ENCODE measurements at regions not wholly inside any gene's neighbourhood (a gene's known extent, or its start where the extent isn't known, plus 50 kb on each side); places are given as distances from the start of the nearest gene placed in this dataset.
"Not testable (repeated sequence)": the region's sequence is repeated elsewhere in the genome, so short reads cannot be mapped to it uniquely, and the experiment has no call there.

GRCh38 chr3:164927728-164928127 is 150.6 kb downstream of the SI start:
- no peak for DNase-seq

- no peak for DNase-seq
Observed at GRCh38 chr3:164918905-164919304, 159.4 kb downstream of the SI start.

- no peak for DNase-seq
Observed at GRCh38 chr3:164912916-164913315, 165.4 kb downstream of the SI start.

GRCh38 chr3:164903820-164904451 is 174.4 kb downstream of the SI start:
- no peak for DNase-seq

GRCh38 chr3:164897342-164897741 is 181.0 kb downstream of the SI start:
- DNase-seq: no peak

GRCh38 chr3:164890061-164890460 is 188.2 kb downstream of the SI start:
- DNase-seq: no peak

- DNase-seq: no peak
Observed at GRCh38 chr3:164883171-164883570, 195.1 kb downstream of the SI start.

- no peak for DNase-seq
Observed at GRCh38 chr3:164879201-164879600, 199.1 kb downstream of the SI start.

GRCh38 chr3:164864454-164864853 is 213.8 kb downstream of the SI start:
- DNase-seq: no peak

- DNase-seq: no peak
Observed at GRCh38 chr3:164852866-164853265, 225.4 kb downstream of the SI start.

GRCh38 chr3:164851905-164852304 is 226.4 kb downstream of the SI start:
- no peak for DNase-seq

- DNase-seq: no peak
Observed at GRCh38 chr3:164851204-164851603, 227.1 kb downstream of the SI start.

GRCh38 chr3:164848923-164849322 is 229.4 kb downstream of the SI start:
- no peak for DNase-seq

GRCh38 chr3:164845739-164846138 is 232.6 kb downstream of the SI start:
- no peak for DNase-seq

- no peak for DNase-seq
Observed at GRCh38 chr3:164832216-164832615, 246.1 kb downstream of the SI start.

GRCh38 chr3:164818318-164818717 is 260.0 kb downstream of the SI start:
- DNase-seq: no peak

- DNase-seq: no peak
Observed at GRCh38 chr3:164814106-164814505, 264.2 kb downstream of the SI start.

- DNase-seq: no peak
Observed at GRCh38 chr3:164812042-164812441, 266.3 kb downstream of the SI start.

GRCh38 chr3:164806188-164806587 is 272.1 kb downstream of the SI start:
- DNase-seq: no peak

- DNase-seq: no peak
Observed at GRCh38 chr3:164794099-164794498, 284.2 kb downstream of the SI start.

- DNase-seq: no peak
Observed at GRCh38 chr3:164791263-164791662, 287.0 kb downstream of the SI start.

- DNase-seq: not testable (repeated sequence)
Observed at GRCh38 chr3:164784407-164784806, 293.9 kb downstream of the SI start.

GRCh38 chr3:164781755-164782154 is 296.5 kb downstream of the SI start:
- DNase-seq: no peak

- no peak for DNase-seq
Observed at GRCh38 chr3:164779816-164780215, 298.5 kb downstream of the SI start.

- no peak for DNase-seq
Observed at GRCh38 chr3:164752812-164753211, 325.5 kb downstream of the SI start.

- DNase-seq: no peak
Observed at GRCh38 chr3:164748626-164749025, 329.7 kb downstream of the SI start.

Measured in SIG-M5 (cell line).